ENCODE measurements at regions not wholly inside any gene's neighbourhood (a gene's known extent, or its start where the extent isn't known, plus 50 kb on each side); places are given as distances from the start of the nearest gene placed in this dataset.

- peaks cover 5% of the 10 kb centered on the region for H3K4me1 Mint-ChIP-seq
- ATAC-seq (replicated peaks), result no peak
- H3K36me3 Mint-ChIP-seq (ENCODE audit: low read depth), result no peaks in the 10 kb centered on the region
- no peak overlapping the region for H3K27ac Mint-ChIP-seq
- no peak overlapping the region for H3K4me3 Mint-ChIP-seq
- H3K9me3 Mint-ChIP-seq, result no peaks in the 10 kb centered on the region
- H3K27me3 Mint-ChIP-seq, result peaks cover 4% of the 10 kb centered on the region
Measured at GRCh38 chr10:114771157-114771556, 50.4 kb upstream of the FHIP2A start.

- Mint-ChIP-seq H3K4me3 (no peak overlapping the region), H3K4me1 (peaks cover 5% of the 10 kb centered on the region), H3K9me3 (no peaks in the 10 kb centered on the region), H3K27ac (no peak overlapping the region), H3K36me3 (ENCODE audit: low read depth) (no peaks in the 10 kb centered on the region), H3K27me3 (peaks cover 2% of the 10 kb centered on the region)
- no peak for ATAC-seq (replicated peaks)
Measured at GRCh38 chr10:114771749-114772148, 49.8 kb upstream of the FHIP2A start.

Data from activated T-helper 17 cell treated with anti-CD3 and anti-CD28 coated beads, Interleukin-2, amount 50 U/mL, for 72 hours (primary cell).